NCI-H1694 (cell line): ENCODE measurements at regions not wholly inside any gene's neighbourhood (a gene's known extent, or its start where the extent isn't known, plus 50 kb on each side); places are given as distances from the start of the nearest gene placed in this dataset.

Experiments used
- DNase-seq: peaks from one replicate; lab custom pipeline; 2025; lab: John Stamatoyannopoulos, UW

DNA sequence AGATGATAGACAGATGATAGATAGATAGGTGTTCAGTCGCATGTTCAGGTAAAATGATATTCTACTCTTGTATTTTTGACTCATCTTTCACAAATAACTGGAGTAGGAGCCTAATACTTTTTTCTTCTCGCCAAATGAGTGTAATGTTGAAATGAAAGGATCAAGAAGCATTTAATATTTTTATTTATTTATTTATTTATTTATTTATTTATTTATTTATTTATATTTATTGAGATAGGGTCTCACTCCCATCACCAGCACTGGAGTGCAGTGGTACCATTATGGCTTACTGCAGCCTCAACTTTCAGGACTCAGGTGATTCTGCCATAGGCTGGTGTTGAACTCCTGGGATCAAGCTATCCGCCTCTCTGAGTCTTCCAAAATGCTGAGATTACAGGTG is 298.8 kb downstream of the KCNC2 start:
- DNase-seq: no peak

DNA sequence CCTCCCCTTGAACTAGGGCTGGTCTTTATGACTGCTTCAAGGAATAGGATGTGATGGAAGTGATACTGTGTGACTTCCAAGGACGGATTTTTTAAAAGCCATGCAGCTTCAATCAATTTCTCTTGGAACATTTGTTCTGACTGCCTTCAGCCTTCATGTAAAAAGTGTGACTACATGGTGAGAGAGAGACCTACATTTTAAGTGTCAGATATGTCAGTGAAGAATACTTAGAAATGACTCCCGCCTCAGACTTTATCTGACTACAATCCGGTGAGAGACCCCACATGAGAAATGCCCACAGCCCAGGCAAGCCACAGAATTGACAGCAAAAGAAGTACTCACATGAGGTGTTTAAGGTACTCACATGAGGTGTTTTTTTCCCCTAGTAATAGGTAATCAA is 295.3 kb downstream of the KCNC2 start:
- no peak for DNase-seq

DNA sequence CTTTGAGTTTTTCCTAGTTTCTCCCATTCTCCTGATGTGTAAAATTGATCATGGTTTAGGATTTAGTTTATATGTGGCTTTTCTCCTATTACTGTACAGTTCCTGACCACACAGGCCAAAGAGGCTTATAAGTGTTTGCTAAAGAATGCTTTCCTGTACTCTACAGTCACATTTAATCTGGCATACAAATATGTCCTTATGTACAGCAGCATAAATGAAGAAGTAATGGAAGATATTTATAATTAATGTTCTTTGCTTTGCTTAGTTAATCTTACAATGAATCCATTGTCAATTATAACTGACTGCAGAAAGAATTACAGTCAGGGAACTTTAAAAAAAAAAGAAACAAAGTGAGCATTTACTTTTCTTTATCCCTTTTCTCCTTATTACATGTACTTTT is 293.9 kb downstream of the KCNC2 start:
- no peak for DNase-seq

DNA sequence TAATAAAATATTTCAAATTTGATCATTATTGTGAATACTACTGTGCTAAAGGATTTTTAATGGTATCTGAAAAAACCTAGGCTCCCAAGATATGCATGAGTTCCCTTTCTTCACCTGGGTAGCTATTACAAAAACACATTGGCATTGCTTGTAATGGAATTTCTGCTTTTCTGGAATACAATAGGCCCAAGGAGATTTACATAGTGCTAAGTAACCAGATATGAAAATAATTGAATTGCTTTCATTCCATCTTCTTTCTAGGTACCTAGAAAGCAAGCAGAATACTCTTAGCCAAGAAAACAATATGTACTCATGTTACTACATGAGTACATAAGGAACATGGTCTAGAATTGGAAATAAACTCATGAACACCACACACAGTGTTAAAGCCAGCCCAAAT is 291.9 kb downstream of the KCNC2 start:
- DNase-seq: no peak

DNA sequence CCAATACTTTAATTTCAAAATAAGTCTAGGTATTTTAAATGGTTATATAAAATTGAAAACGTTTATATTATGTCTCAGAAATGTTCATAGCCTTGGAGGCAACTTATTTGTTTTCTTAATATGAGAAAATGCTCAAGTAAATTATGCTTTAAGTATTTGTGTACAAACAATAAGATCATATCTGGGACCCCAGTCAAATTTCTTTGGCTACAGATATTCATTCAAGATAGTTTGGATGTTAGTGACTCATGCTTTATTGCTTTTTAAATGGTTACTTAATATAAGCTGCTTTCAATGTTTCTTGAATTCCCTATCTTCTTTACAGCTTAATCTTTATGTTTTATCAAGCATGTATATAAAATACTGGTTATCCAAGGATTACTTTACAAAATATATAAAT is 291.3 kb downstream of the KCNC2 start:
- DNase-seq: no peak

DNA sequence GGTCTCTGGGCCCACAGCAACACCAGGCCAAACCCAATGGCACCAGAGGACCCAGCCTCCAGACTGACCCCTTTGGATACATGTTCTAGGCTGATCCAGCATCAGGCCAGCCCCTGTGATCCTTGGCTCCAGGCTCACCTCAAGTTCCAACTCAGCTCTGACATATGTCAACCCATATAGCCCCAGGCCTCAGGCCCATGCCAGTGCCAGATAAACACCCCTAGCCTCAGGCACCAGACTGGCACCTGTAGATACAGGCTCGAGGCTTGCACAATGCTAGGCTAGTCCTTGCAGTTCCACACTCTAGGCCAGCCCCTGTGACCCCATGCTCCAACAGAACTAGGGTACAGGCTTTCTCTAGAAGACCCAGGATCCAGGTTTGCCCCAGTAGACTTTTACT is 287.5 kb downstream of the KCNC2 start:
- no peak for DNase-seq

DNA sequence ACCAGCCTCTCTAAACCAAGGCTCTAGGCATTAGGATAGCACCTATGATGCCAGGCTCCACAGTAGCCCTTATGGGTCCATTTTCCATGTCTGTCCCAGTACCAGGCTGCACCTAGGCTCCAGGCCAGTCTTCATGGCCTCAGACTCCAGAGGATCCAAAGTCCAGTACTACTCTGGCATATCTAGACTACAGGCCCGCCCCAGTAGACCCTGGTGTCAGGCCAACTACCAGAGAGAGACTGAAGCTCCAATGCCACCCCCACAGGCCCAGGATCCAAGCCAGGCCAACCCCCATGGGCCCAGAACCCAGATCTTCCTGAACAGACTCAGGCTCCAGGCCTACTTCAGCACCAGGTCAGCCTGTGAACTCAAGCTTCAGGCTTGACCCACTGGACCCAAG is 287.0 kb downstream of the KCNC2 start:
- DNase-seq: no peak

DNA sequence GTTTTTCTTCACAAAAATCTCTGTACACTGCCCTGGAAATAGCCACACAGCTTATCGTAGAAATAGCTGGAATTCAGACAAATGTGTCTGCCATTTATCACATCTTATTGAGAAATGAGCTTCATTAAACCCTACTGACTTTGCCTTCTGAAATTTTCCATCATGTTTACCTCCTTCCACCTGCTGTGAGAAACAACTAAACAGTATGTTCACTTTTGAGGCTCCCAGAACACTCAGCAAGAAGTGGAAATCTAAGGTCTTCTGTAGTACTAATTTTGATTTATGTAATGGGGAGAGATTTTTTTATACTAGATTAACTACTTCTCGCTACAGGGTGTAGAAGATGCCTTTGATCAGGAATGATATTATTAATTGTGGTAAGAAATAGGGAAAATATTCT is 268.0 kb downstream of the KCNC2 start:
- no peak for DNase-seq

DNA sequence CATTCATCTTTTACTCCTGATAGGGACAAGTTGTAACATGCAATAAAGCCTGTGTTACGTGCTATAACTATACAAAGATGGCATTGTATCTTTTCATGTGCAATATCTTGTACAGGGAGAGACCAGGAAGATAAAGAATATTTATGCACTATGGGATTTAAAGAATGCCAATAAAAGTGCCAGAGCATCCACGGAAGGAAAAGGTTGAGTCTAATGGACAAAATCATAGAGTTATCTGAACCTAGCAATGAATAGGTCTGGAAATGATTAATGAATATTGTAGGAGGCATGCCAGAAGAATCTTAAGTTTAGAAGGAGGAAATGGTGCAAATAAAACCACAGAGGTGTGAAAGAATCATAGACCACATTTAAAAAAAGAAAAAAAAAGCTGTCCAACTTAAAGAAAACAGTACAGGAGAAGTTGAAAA is 263.9 kb downstream of the KCNC2 start:
- no peak for DNase-seq

DNA sequence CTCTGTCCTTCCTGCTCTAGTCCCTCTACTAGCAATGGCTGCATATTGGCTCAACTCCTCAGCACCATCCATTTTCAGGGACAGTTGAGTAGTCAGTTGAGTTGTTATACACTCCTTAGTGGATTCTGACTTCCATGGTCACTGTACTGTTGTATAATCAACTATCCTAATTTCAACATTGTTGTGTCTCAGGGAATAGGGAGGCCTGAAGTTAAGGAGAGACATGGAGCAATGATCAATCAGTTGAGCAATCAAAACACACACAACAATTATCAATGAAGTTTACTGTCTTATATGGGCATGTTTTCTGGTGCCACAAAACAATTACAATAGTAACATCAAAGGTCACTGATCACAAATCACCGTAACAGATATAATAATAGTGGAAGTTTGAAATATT is 255.9 kb downstream of the KCNC2 start:
- DNase-seq: no peak

DNA sequence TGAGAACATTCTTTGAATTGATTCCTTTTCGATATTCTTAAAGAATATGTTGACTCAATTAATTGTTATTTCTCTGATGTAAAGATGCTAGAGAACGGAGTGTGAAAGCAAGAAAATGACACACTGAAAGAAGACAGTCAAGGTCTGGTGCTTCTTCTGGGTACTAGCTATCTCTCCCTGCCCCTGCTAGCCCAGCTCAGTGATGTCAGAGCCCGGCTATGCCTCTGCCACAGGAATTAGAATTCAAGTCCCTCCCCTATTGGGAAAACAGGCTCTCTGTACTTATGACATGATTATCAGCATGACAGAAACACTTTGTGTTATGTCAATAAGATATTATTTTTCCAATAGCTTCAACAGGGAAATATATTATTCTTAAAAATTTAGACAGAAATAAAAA is 252.4 kb downstream of the KCNC2 start:
- no peak for DNase-seq

DNA sequence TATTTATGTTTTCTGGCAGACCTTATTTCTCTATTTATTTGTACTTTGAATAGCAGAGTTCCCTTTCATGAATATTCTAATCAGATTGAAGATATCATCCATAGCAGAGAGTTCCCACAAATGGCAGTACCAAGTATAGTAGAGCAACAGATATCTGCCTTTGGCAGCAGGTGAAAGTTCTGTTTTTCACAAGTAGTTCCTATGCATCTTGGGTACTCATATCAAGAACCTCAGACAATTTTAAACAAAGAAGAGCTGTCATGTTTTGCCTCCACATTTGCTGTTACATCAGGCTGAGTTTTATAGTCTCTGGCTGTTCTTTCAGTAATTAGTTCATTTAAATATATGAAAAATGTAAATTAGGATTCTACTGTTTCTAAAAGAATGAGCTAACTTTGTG is 252.0 kb downstream of the KCNC2 start:
- no peak for DNase-seq

DNA sequence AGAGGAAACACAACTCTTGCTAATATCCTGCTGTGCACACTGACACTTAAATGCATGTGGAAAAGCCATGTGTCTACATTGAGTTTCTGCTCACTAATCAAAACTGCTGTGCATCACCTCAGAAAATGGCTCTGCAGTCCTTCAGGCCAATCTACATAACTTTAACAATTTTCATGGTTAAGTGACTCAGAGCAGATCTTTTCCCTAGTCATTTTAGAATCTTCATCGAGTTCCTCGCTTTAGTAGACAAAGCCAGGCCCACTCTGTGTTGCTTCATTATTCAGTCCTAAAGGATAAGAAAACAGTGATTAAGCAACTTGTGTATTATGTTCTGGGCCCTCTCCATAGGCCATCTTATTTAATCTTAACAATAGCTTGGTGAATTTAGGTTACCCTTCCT is 250.0 kb downstream of the KCNC2 start:
- DNase-seq: no peak

DNA sequence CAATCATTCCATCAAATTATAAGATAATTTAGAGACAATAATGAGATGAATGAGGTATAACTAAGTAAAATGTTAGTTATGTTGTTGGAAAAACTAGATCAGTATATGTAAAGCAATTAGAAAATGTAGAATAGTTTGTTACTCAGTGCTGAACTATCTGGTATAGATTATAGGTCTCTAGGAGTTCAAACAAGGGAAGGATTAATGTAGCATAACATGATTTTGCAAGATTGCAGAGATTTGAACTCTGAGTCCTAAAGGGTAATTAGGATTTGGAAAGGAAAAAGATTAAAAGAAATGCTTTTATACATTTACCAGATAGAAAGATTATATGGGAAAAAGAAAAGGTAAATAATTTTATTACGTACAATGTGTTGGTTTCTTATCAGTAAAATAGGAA is 246.3 kb downstream of the KCNC2 start:
- no peak for DNase-seq

DNA sequence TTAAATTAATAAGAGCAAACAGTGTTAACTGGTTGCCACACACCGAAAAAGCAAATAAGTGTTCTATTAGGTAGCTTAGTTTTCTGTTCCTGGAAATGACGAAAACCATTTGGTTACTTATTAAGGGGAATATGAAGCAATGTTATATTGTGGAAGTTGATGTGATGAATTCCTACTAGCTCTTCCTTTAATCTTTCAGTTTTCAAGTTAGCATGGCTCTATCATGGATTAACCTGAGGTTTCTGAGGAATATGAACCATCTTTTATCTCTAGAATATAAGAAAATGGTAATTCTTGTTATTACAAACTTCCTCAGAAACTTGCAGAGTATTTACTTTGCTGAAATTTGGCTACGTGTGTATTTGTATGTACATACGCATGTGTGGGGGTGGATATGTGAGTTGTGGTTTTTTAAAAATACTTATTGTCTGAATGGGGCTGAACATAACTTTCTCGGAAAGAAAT is 245.7 kb downstream of the KCNC2 start:
- DNase-seq: no peak

DNA sequence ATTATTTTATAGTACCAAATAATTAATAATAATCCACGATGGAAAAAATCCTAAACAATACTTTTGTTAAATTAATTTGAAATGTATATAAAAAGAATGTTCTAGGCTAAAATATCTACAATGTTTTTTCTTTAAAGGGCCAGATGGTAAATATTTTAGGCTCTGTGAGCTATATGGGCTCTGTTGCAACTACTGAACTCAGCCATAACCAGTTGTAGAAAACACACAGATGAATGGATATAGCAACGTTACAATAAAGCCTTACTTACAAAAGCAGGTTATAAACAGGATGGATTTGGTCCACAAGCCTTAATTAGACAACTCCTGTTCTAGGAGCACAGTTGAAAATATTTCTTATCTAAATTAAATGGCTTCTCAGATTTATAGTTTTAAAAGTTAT is 245.2 kb downstream of the KCNC2 start:
- no peak for DNase-seq

DNA sequence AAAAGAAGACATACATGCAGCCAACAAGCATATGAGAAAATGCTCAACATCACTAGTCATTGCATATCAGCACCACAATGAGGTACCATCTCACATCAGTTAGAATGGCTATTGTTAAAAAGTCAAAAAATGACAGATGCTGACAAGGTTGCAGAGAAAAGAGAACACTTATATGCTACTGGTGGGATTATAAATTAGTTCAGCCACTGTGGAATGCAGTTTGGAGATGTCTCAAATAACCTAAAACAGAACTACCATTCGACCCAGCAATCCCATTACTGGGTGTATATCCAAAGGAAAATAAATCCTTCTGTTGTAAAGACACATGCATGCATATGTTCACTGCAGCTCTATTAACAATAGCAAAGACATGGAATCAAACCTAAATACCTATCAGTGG is 238.4 kb downstream of the KCNC2 start:
- DNase-seq: no peak

DNA sequence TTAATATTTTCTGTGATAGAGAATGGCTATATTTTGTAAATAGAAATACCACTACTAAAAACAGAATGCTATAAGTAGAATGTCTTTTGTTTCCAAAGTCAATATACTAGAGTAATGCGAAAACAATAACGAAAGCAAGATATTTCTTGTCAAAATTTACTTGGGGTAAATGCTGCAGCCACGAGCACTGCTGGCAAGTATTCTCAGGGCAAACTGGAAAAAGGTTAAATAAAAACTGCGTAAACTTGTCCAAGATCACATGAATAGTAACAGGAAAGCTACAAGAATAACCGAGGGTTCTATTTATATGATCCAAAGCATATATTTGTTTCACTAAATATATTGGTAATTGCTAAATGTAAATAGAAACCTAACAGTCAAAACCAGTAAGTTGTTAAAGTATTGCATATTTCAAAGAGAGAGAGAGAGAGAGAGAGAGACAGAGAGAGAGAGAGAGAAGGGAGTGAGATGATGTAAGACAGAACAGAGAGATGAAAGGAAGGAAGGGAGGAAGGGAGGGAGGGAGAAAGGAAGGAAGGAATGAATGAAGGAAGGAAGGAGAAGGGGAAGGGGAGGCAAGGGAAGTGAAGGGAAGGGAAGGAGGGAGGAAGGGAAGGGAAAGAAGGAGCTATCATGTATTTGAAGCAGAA is 231.7 kb downstream of the KCNC2 start:
- no peak for DNase-seq

DNA sequence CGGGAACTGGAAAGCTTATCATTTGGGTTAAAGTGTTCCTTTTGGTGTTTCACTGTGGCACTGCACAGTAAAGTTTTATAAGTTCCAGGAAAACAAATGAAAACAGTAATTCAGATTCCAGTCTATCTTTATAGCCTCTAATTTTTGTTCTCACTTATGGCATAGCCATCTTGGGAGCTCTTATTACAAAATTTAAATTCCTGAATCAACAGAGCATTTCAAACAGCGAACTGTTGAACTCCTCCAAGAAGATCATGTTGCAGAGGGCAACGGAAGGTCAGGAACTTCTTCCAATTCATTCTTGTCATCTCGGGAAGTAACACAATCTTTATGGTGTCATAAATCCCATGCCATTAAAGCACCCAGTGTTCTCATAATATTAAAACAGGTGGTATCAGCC is 229.1 kb downstream of the KCNC2 start:
- no peak for DNase-seq

DNA sequence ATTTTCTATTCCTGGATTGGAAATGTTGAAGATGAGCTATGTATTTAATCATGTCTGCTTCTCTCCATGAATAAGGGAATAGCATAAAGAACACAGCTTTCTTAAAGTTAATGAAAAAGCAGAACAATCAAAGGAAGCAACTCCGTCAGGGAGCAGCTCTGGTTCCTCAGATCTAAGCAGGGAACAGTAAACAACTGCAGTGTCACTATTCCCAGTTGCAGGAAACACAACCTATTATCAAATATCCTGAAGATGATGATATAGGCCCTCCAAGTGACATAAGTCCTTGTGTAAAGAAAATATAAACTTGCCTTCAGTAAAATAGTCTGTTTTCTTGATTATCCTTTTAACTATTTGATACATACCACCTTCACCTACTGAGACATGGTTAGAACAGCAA is 228.1 kb downstream of the KCNC2 start:
- DNase-seq: no peak

DNA sequence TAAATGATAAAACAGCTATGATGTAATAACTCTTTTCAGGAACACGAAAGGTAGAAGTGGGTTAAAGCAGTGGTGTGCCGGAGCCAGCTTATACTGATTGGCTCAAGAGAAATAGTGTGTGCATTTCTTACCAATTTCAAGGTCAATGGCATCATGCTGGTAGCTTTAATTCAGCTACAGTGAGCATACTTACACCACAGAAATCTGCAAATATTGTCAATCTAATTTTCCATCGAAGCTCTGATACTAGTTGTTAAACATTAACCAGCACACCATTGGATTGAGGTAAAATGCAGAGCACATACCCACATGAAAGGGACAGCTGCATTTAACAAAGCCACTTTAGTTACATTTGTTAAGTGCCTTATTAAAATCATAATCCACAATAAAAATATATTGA is 225.7 kb downstream of the KCNC2 start:
- DNase-seq: no peak

DNA sequence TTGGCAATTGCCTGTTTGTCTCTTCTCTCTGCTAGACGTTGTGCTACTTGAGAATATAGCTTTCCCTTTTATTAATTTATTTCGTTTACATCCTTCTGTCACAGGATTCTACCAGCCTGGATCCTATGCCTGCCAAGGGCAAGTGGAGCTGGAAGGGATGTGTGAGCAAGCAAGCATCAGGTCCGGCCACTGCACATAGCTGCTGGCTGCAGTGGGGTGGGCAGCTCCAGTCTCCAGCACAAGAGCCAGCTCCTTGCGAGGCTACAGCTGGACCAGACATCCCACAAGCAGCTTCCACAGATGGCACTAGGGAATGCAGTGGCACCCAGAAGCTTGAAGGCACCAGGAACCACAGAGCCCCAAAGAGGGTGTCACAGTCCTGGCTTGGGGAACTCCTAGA is 225.0 kb downstream of the KCNC2 start:
- no peak for DNase-seq

DNA sequence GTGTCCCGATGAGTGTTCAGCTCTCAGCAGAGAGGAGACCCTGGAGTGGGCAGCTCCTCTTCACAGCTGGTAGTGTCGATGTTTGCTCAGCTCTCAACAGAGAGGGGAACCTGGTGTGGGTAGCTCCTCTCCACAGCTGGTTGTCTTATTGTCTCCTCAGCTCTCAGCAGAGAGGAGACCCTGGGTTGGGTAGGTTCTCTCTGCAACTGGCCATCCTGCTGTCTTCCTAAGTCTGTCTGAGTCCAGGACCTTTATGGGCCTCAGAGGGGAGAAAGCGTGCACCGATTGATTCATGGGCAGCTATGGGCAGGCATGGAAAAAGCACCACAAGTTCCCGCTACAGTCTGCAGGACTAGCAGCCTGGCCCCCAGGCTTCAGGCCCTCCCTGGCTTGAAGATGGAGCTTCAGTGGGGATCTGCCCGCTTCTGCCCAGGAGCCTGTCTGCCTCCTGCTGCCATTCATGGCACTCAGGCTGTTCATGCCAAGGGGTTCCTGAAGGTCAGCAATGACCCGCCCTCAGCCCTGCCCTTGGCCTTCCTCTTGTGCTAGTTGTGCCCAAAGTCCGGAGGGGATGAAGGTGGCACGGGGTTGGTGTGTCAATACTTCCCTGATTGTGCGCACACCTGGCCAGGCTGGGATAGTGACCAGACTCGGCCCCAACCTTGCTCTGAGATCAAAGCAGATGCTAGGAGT is 224.2 kb downstream of the KCNC2 start:
- no peak for DNase-seq

DNA sequence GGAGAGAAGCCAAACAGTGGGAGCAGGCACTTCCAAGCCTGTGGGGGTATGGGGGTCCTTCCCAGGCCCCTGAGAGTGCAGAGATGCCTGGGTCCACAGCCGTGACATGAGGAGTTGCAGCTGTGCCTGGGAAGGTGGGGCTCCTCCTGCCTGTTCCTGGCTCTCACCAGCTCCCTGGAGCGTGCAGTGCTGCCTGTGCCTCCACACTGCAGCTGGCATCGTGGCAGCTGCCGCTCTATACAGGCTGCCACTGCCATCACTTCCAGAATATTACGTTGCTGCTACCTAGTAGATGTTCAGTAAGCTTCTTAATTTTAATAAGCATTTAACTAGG is 223.7 kb downstream of the KCNC2 start:
- no peak for DNase-seq
